MM.1S (cell line): ENCODE measurements at regions not wholly inside any gene's neighbourhood (a gene's known extent, or its start where the extent isn't known, plus 50 kb on each side); places are given as distances from the start of the nearest gene placed in this dataset.

Experiments
- DNase-seq: peaks from one replicate; pipeline ENCODE4 v3.0.0-alpha.2; 2015
- H2AFZ ChIP-seq: fragments of 300-600 bp; sonication (generic); 2 replicates; pipeline ENCODE4 v1.6.0; 2016; ENCODE audit warnings: antibody characterized with exemption, low read length
- H3F3A ChIP-seq: fragments of 300-600 bp; sonication (generic); 2 replicates; pipeline ENCODE4 v1.6.1; 2016; ENCODE audit warnings: mild to moderate bottlenecking, antibody characterized with exemption, low read length, moderate library complexity, mixed read lengths; ENCODE audit not compliant: insufficient read depth
- H3K27ac ChIP-seq: fragments of 300-600 bp; sonication (generic); 2 replicates; pipeline ENCODE4 v1.5.1; 2016; ENCODE audit warnings: mild to moderate bottlenecking, low read length
- H3K27me3 ChIP-seq: fragments of 300-600 bp; sonication (generic); replicated peaks from 2 replicates; pipeline ENCODE4 v1.6.0; 2016; ENCODE audit warnings: low read length; ENCODE audit not compliant: insufficient read depth
- H3K36me3 ChIP-seq: fragments of 300-600 bp; sonication (generic); replicated peaks from 2 replicates; pipeline ENCODE4 v1.6.1; 2016; ENCODE audit warnings: mild to moderate bottlenecking, low read length, mixed read lengths; ENCODE audit not compliant: insufficient read depth
- H3K4me1 ChIP-seq: fragments of 300-600 bp; sonication (generic); 2 replicates; pipeline ENCODE4 v1.6.1; 2016; ENCODE audit warnings: low read length, mixed read lengths
- H3K4me2 ChIP-seq: fragments of 300-600 bp; sonication (generic); 2 replicates; pipeline ENCODE4 v1.6.0; 2016; ENCODE audit warnings: low read depth, low read length
- H3K4me3 ChIP-seq: fragments of 300-600 bp; sonication (generic); 2 replicates; pipeline ENCODE4 v1.5.1; 2016; ENCODE audit warnings: low read length, mixed read lengths
- H3K79me2 ChIP-seq: fragments of 300-600 bp; sonication (generic); 2 replicates; pipeline ENCODE4 v1.6.1; 2016; ENCODE audit warnings: mixed run types, low read length, mixed read lengths
- H3K9ac ChIP-seq: fragments of 300-600 bp; sonication (generic); 2 replicates; pipeline ENCODE4 v1.6.1; 2016; ENCODE audit warnings: low read length, mixed read lengths
- H3K9me2 ChIP-seq: fragments of 300-600 bp; sonication (generic); replicated peaks from 2 replicates; pipeline ENCODE4 v1.6.1; 2016; ENCODE audit warnings: mild to moderate bottlenecking, low read length, mixed read lengths; ENCODE audit not compliant: insufficient read depth
- H3K9me3 ChIP-seq: fragments of 300-600 bp; sonication (generic); replicated peaks from 2 replicates; pipeline ENCODE4 v1.6.1; 2016; ENCODE audit warnings: mild to moderate bottlenecking, low read length, mixed read lengths; ENCODE audit not compliant: insufficient read depth
- H4K20me1 ChIP-seq: fragments of 300-600 bp; sonication (generic); 2 replicates; pipeline ENCODE4 v1.6.1; 2016; ENCODE audit warnings: mild to moderate bottlenecking, low read length, moderate library complexity, mixed read lengths; ENCODE audit not compliant: insufficient read depth
- EZH2 ChIP-seq: fragments of 300-600 bp; sonication (generic); optimal IDR thresholded peaks from 2 replicates; pipeline ENCODE3; 2017; ENCODE audit warnings: low read depth, mild to moderate bottlenecking, antibody characterized with exemption, low read length, mixed read lengths
- EZH2phosphoT487 ChIP-seq: fragments of 300-600 bp; sonication (generic); IDR thresholded peaks from 2 replicates; pipeline ENCODE4 v1.6.1; 2018; ENCODE audit warnings: antibody characterized with exemption, low read length
- TF ChIP-seq, protein P1 (sequence below): fragments of 300-600 bp; sonication (generic); IDR thresholded peaks from 2 replicates; pipeline ENCODE4 v1.5.1; 2016; ENCODE audit warnings: antibody characterized with exemption, low read length, mixed read lengths

DNA sequence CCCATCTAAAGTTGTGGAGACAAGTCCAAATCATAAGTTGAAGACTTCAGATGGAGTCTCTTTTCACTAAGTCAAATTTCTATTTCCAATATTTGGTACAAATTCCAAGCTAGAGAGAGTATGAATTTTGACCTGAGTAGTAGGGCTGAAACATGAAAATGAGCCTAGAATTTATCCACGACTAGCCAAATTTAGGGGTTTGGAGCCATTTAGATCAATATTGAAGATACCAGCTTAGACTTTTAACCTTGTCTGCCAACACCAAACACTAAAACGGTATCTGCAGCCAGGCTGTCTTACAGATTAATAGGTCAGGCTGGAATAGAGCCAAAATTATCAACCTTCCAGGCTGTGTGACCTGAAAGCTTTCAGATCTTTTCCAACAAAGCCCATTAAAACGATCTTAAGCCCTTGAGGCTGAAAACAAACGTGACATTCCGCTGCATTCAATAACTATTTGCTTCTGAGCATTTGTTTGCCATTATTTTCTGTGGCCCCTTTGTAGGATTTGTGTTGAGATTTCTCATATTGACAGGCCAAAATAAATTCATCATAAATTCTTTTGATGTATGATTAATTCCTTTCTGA is 268.7 kb upstream of the DKK2 start:
- H3K27ac ChIP-seq = no peak overlapping the region
- no peak overlapping the region for H3K4me3 ChIP-seq
- no peak for TF ChIP-seq EZH2phosphoT487
- H3K36me3 ChIP-seq = no peaks in the 10 kb centered on the region
- H3K27me3 ChIP-seq = no peaks in the 10 kb centered on the region
- no peaks in the 10 kb centered on the region for H3K4me1 ChIP-seq
- DNase-seq = no peak
- no peak overlapping the region for H3K4me2 ChIP-seq
- H3K79me2 ChIP-seq = no peaks in the 10 kb centered on the region
- H3K9me3 ChIP-seq = no peaks in the 10 kb centered on the region
- H3K9ac ChIP-seq = no peak overlapping the region
- no peaks in the 10 kb centered on the region for H3F3A ChIP-seq
- H4K20me1 ChIP-seq = no peaks in the 10 kb centered on the region
- no peak overlapping the region for H2AFZ ChIP-seq
- H3K9me2 ChIP-seq = no peaks in the 10 kb centered on the region

DNA sequence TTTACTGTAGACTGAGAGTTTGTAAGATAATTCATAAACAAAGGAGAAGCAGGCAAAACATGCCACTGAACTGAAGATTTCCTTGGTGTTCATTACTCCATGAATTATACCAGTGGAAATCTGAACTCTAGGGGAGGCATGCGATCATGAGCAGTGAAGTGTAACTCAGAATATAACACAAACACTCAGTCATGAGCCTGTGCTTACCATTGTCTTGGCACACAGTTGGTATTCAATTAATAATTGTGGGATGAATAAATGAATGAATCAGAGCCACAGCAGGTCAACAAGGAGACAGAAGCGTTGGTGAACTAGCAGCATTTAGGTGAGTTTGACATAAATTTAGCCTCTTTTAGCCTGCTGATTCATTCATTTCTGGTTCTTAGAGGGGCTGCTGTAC is 263.5 kb upstream of the DKK2 start:
- Histone ChIP-seq H4K20me1 (no peaks in the 10 kb centered on the region), H2AFZ (no peak overlapping the region), H3K79me2 (no peaks in the 10 kb centered on the region), H3K4me1 (no peaks in the 10 kb centered on the region), H3K36me3 (no peaks in the 10 kb centered on the region), H3K9ac (no peak overlapping the region), H3K9me3 (no peaks in the 10 kb centered on the region), H3K4me2 (no peak overlapping the region), H3K27ac (no peak overlapping the region), H3F3A (no peaks in the 10 kb centered on the region), H3K27me3 (no peaks in the 10 kb centered on the region), H3K9me2 (no peaks in the 10 kb centered on the region), H3K4me3 (no peak overlapping the region)
- no peak for DNase-seq
- TF ChIP-seq, protein P1, sequence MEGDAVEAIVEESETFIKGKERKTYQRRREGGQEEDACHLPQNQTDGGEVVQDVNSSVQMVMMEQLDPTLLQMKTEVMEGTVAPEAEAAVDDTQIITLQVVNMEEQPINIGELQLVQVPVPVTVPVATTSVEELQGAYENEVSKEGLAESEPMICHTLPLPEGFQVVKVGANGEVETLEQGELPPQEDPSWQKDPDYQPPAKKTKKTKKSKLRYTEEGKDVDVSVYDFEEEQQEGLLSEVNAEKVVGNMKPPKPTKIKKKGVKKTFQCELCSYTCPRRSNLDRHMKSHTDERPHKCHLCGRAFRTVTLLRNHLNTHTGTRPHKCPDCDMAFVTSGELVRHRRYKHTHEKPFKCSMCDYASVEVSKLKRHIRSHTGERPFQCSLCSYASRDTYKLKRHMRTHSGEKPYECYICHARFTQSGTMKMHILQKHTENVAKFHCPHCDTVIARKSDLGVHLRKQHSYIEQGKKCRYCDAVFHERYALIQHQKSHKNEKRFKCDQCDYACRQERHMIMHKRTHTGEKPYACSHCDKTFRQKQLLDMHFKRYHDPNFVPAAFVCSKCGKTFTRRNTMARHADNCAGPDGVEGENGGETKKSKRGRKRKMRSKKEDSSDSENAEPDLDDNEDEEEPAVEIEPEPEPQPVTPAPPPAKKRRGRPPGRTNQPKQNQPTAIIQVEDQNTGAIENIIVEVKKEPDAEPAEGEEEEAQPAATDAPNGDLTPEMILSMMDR = no peak
- TF ChIP-seq EZH2phosphoT487 (no peak), EZH2 (no peak)

DNA sequence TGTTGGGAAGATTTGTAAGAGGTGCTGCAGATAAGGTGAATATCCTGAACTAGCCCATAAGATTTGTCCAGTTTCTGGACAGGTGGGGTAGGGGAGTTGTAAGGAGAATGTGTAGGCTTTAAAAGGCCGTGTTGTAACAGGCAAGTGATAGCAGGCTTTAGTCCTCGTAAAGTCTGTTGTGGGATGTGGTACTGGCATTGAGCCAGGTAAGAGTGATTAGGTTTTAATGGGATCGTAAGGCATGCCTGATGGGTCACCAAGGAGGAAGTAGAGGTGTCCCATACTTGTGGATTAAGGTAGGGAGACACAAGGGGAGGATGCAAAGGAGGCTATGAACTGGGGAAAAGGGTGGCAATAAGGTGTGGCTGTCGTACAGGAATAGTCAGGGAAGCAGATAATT is 256.9 kb upstream of the DKK2 start:
- no peaks in the 10 kb centered on the region for H3K36me3 ChIP-seq
- H3K9me2 ChIP-seq = no peaks in the 10 kb centered on the region
- no peaks in the 10 kb centered on the region for H3F3A ChIP-seq
- no peak for DNase-seq
- no peak overlapping the region for H3K4me2 ChIP-seq
- no peaks in the 10 kb centered on the region for H3K4me1 ChIP-seq
- no peak overlapping the region for H2AFZ ChIP-seq
- TF ChIP-seq EZH2 (no peak), EZH2phosphoT487 (no peak)
- TF ChIP-seq, protein P1 = no peak
- H3K79me2 ChIP-seq = no peaks in the 10 kb centered on the region
- H3K9ac ChIP-seq = no peak overlapping the region
- no peak overlapping the region for H3K27ac ChIP-seq
- no peaks in the 10 kb centered on the region for H4K20me1 ChIP-seq
- no peaks in the 10 kb centered on the region for H3K27me3 ChIP-seq
- no peaks in the 10 kb centered on the region for H3K9me3 ChIP-seq
- no peak overlapping the region for H3K4me3 ChIP-seq
